Prostate gland (tissue), 2 donors: ENCODE measurements at regions not wholly inside any gene's neighbourhood (a gene's known extent, or its start where the extent isn't known, plus 50 kb on each side); places are given as distances from the start of the nearest gene placed in this dataset.
A peak's percentile ranks its signal among the peaks of the same experiment; 100 is the strongest.

ENCODE experiments used
- DNase-seq: peaks from one replicate; pipeline ENCODE4 v3.0.0-alpha.2; 2019; ENCODE audit warnings: low spot score
- H3K27ac ChIP-seq, 2 donors: fragments of 200-600 bp; sonication (generic); 2 replicates each; pipeline ENCODE4 v1.5.1; 2017 to 2019
- H3K27me3 ChIP-seq: fragments of 200-600 bp; sonication (generic); replicated peaks from 2 replicates; pipeline ENCODE4 v1.5.1; 2019; ENCODE audit not compliant: insufficient read depth
- H3K36me3 ChIP-seq, 2 donors: fragments of 200-600 bp; sonication (generic); 1 replicate in 1 of 2; 2 replicates in 1 of 2; pipeline versions ENCODE4 v1.5.1 to v1.8.1; 2017 to 2019
- H3K4me1 ChIP-seq: fragments of 200-600 bp; sonication (generic); replicated peaks from 2 replicates; pipeline ENCODE4 v1.5.1; 2019
- H3K4me3 ChIP-seq, 2 donors: fragments of 200-600 bp; sonication (generic); 2 replicates each; pipeline ENCODE4 v1.5.1; 2017 to 2019
- H3K9me3 ChIP-seq: fragments of 200-600 bp; sonication (generic); 2 replicates; pipeline ENCODE4 v1.5.1; 2017
- POLR2A ChIP-seq: fragments of 450-650 bp; IDR thresholded peaks from one replicate; pipeline ENCODE4 v1.6.1; 2016; ENCODE audit warnings: antibody characterized with exemption, mild to moderate bottlenecking
- POLR2AphosphoS5 ChIP-seq: sonication (generic); formaldehyde crosslinking; IDR thresholded peaks from one replicate; pipeline ENCODE4 v1.6.1; 2017; ENCODE audit warnings: antibody characterized with exemption
- WGBS: methylation state at CpG from one replicate; pipeline ENCODE4 v1.1.5; 2018; 5-methylcytosine and 5-hydroxymethylcytosine counted together
- intact Hi-C: fragments of 100-400 bp; cut with DNase I; formaldehyde crosslinking; loops from one replicate; pipeline ENCODE4 v1.14.2; 2022
- TF ChIP-seq, protein P1 (sequence below), 4 experiments: fragments of 200-600 bp in 2 of 4; fragments of 450-650 bp in 2 of 4; sonication (generic) in 2 of 4; IDR thresholded peaks; 1 replicate in 3 of 4; 2 replicates in 1 of 4; pipeline ENCODE4 v1.5.1; 2016 to 2019; ENCODE audit warnings: antibody characterized with exemption in 4 of 4, mild to moderate bottlenecking in 2 of 4, moderate library complexity in 2 of 4

DNA sequence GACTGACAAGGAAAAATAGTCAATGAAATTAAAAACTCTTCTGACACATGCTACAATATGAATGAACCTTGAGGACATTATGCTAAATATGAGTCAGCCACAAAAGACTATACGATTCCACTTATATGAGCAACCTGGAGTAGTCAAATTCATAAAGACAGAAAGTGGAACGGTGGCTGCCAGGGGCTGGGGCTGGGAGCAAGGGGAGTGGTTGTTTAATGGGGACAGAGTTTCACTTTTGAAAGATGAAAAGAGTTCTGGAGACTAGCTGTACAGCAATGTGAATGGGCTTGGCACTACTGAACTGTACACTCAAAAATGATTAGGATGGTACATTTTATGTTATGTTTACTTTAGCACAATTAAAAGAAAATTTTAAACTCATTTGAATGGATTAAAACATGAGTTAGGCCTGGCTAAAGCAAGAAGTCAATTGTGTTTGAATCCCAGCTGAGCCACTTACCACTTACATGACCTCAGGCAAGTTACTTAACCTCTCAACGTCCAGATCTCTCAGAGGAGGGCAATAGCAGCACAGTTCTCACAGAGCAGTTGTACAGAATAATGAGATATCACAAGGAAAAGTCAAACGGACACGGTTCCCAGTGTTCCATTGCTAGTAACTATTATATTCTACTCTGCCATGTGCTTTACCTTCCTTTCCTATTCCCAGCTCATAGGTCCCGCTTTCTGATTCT, 102.5 kb downstream of the SPTSSA start:
- no peaks in the 10 kb centered on the region for H3K4me1 ChIP-seq
- no peak for DNase-seq
- no peak for TF ChIP-seq POLR2AphosphoS5
- no peak for TF ChIP-seq POLR2A
- TF ChIP-seq, protein P1, sequence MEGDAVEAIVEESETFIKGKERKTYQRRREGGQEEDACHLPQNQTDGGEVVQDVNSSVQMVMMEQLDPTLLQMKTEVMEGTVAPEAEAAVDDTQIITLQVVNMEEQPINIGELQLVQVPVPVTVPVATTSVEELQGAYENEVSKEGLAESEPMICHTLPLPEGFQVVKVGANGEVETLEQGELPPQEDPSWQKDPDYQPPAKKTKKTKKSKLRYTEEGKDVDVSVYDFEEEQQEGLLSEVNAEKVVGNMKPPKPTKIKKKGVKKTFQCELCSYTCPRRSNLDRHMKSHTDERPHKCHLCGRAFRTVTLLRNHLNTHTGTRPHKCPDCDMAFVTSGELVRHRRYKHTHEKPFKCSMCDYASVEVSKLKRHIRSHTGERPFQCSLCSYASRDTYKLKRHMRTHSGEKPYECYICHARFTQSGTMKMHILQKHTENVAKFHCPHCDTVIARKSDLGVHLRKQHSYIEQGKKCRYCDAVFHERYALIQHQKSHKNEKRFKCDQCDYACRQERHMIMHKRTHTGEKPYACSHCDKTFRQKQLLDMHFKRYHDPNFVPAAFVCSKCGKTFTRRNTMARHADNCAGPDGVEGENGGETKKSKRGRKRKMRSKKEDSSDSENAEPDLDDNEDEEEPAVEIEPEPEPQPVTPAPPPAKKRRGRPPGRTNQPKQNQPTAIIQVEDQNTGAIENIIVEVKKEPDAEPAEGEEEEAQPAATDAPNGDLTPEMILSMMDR (IDR thresholded peaks at IDR 0.05): no peak
- H3K27ac ChIP-seq: no peak overlapping the region
- intact Hi-C loops: no loop called here
- no peak overlapping the region for H3K4me3 ChIP-seq
- H3K27me3 ChIP-seq: no peaks in the 10 kb centered on the region
- H3K9me3 ChIP-seq: no peaks in the 10 kb centered on the region
- WGBS: 46% methylated on average over 6 of the region's 6 CpGs
- H3K36me3 ChIP-seq: no peaks in the 10 kb centered on the region

DNA sequence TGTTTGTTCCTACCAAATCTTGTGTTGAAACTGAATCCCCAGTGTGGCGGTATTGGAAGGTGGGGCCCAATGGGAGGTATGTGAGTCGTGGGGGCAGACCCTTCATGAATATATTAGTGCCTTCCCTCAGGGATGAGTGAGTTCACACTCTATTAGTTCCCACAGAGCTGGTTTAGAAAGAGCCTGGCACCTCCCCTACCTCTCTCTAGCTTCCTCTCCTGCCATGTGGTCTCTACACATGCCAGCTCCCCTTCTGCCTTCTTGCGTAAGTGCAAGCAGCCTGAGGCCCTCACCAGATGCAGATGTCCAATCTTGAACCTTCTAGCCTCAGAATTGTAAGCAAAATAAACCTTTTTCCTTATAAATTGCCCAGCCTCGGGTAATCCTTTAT, 105.8 kb downstream of the SPTSSA start:
- Histone ChIP-seq H3K36me3 (no peaks in the 10 kb centered on the region), H3K9me3 (no peaks in the 10 kb centered on the region), H3K27ac (peak overlapping the region in 1 of 2 donors; percentile 43), H3K27me3 (no peaks in the 10 kb centered on the region), H3K4me3 (no peak overlapping the region), H3K4me1 (no peaks in the 10 kb centered on the region)
- intact Hi-C loops: no loop called here
- DNase-seq: no peak
- 90% methylated on average over 4 of the region's 4 CpGs for WGBS
- TF ChIP-seq POLR2AphosphoS5: no peak
- TF ChIP-seq, protein P1 (IDR thresholded peaks at IDR 0.05): no peak
- TF ChIP-seq POLR2A: no peak

DNA sequence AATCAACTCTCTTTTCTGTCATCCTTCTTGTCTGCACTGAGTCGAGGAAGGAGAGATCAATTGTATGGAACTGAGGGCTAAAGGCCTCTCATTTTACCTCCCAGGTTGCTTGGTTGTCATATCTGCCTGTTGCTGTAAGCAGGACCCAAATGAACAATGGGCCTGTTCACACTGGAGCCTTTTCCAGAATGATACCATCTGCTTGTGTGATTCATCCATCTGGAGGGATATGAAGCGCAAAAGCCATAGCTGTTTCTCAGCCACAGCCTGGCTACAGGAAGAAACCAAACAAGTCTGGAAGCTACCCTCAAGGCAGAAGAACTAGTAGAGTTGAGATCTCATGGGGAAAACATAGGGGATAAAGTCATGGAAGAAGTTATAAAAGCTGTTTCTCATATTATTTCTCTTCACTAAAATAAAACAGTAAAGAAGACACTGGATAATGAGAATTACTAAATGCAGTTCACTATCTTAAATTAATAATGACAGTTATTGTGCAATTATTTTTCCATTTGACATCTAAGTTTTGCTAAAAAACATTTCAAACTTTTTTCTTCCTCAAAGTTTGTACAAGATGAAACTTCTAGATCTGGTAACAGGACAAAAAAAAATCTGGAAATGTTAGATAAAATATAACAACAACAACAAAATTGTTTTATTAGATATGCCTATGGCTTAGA, 106.3 kb downstream of the SPTSSA start:
- no peak overlapping the region for H3K4me3 ChIP-seq
- H3K27me3 ChIP-seq: no peaks in the 10 kb centered on the region
- H3K9me3 ChIP-seq: no peaks in the 10 kb centered on the region
- TF ChIP-seq POLR2A: no peak
- WGBS: 48% methylated on average over 2 of the region's 2 CpGs
- no peaks in the 10 kb centered on the region for H3K36me3 ChIP-seq
- peak overlapping the region in 1 of 2 donors; percentile 43 for H3K27ac ChIP-seq
- intact Hi-C loops: no loop called here
- no peak for DNase-seq
- no peaks in the 10 kb centered on the region for H3K4me1 ChIP-seq

DNA sequence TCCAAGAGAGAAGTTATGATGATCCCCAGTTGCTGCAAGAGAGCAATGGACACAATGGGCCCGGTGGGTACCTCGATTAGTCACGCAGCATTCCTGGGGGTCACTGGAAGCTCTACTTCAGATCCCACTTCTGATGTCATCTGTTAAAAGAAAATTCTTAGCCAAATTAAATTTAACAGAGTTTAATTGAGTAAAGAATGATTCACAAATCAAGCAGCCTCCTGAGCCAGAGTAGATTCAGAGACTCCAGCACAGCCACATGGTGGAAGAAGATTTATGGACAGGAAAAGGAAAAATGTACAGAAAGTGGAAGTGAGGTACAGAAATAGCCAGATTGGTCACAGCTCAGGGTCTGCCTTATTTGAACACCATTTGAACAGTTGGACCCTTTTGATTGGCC, 107.5 kb downstream of the SPTSSA start:
- no peak overlapping the region for H3K4me3 ChIP-seq
- no peak for DNase-seq
- no peaks in the 10 kb centered on the region for H3K4me1 ChIP-seq
- intact Hi-C loops: no loop called here
- no peaks in the 10 kb centered on the region for H3K27me3 ChIP-seq
- no peak for TF ChIP-seq POLR2AphosphoS5
- H3K9me3 ChIP-seq: no peaks in the 10 kb centered on the region
- H3K27ac ChIP-seq: no peak overlapping the region
- WGBS: 77% methylated on average over 3 of the region's 3 CpGs
- H3K36me3 ChIP-seq: no peaks in the 10 kb centered on the region

DNA sequence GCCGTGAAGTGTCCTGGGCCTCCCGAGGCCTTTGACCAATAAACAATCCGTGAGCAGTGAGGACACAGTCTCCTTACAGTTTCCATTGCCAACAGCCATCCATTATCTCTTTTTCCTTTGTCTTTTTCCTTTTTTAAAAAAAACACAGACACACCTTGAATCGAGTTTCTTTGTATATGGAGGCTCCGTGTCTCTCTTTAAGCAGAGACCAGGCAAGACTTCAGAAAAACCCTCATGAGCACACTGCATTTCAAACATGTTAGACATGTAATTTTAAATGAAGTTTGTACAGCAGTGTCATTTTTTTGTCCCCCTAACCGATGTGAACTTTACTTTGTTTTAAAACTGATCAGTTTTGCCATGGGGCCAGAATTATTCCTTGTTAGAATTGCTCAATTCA, 111.1 kb downstream of the SPTSSA start:
- no peaks in the 10 kb centered on the region for H3K4me1 ChIP-seq
- intact Hi-C loops: no loop called here
- WGBS: 88% methylated on average over 6 of the region's 6 CpGs
- no peaks in the 10 kb centered on the region for H3K27me3 ChIP-seq
- TF ChIP-seq, protein P1 (IDR thresholded peaks at IDR 0.05): no peak
- no peak for TF ChIP-seq POLR2A
- TF ChIP-seq POLR2AphosphoS5: no peak
- H3K9me3 ChIP-seq: no peaks in the 10 kb centered on the region
- no peak overlapping the region for H3K27ac ChIP-seq
- DNase-seq: no peak
- no peaks in the 10 kb centered on the region for H3K36me3 ChIP-seq
- no peak overlapping the region for H3K4me3 ChIP-seq

DNA sequence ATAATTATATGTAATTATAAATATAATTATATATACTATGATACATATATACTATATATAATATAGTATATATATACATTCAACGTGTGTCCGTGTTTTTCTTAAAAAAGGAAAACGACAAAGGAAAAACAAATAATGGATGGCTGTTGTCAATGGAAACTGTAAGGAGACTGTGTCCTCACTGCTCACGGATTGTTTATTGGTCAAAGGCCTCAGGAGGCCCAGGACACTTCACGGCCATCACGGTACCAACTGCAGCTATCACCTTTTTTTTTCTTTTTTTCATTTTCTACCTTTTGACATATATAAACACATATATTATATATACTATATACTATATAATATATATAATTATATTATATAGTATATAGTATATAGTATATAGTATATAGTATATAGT, 113.4 kb downstream of the SPTSSA start:
- Histone ChIP-seq H3K27me3 (no peaks in the 10 kb centered on the region), H3K27ac (no peak overlapping the region), H3K4me3 (no peak overlapping the region), H3K36me3 (no peaks in the 10 kb centered on the region), H3K4me1 (no peaks in the 10 kb centered on the region), H3K9me3 (no peaks in the 10 kb centered on the region)
- TF ChIP-seq POLR2AphosphoS5: no peak
- TF ChIP-seq, protein P1 (IDR thresholded peaks at IDR 0.05): no peak
- TF ChIP-seq POLR2A: no peak
- intact Hi-C loops: no loop called here
- WGBS: 92% methylated on average over 6 of the region's 6 CpGs
- no peak for DNase-seq
